Hepatocyte (in vitro differentiated cells): ENCODE measurements at regions not wholly inside any gene's neighbourhood (a gene's known extent, or its start where the extent isn't known, plus 50 kb on each side); places are given as distances from the start of the nearest gene placed in this dataset.

ENCODE experiments used
- CTCF ChIP-seq: fragments of 200-600 bp; sonication (generic); IDR thresholded peaks from 2 replicates; pipeline ENCODE4 v1.5.1; 2016; ENCODE audit warnings: antibody characterized with exemption, mild to moderate bottlenecking; ENCODE audit not compliant: poor library complexity
- EZH2 ChIP-seq: fragments of 200-600 bp; sonication (generic); IDR thresholded peaks from 2 replicates; pipeline ENCODE4 v1.6.1; 2016; ENCODE audit warnings: antibody characterized with exemption, mild to moderate bottlenecking, borderline replicate concordance
- EZH2phosphoT487 ChIP-seq: fragments of 200-600 bp; sonication (generic); IDR thresholded peaks from one replicate; pipeline ENCODE4 v1.6.1; 2018; ENCODE audit warnings: antibody characterized with exemption, mild to moderate bottlenecking, low read depth, moderate library complexity; ENCODE audit not compliant: unreplicated experiment, severe bottlenecking

DNA sequence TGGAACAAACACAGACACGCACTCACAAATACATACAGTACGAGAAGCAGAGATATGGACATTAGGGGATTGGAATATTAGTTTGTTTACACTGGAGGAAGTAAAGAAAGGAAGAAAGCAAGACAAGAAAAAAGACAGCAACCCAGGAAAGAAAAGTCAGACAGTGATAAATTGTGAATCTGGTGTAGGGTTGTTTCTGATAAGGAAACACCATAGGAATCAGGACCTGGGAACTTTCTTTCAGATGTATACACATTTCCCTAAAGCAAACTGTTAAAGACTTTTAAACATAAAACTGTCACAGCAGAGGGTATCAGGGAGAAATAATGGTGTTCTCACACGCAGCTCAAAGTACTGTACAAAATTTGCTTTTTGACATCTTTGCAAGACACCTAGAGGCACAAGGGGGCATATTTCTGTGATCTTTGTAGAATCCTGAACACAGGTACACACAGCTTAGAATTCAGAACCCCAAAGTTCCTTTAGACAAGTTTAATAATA, 153.7 kb downstream of the TUSC7 start:
- TF ChIP-seq CTCF (no peak), EZH2 (no peak), EZH2phosphoT487 (no peak)
